ENCODE measurements at regions not wholly inside any gene's neighbourhood (a gene's known extent, or its start where the extent isn't known, plus 50 kb on each side); places are given as distances from the start of the nearest gene placed in this dataset.
A peak's percentile ranks its signal among the peaks of the same experiment; 100 is the strongest.
"Not testable (repeated sequence)": the region's sequence is repeated elsewhere in the genome, so short reads cannot be mapped to it uniquely, and the experiment has no call there.

DNA sequence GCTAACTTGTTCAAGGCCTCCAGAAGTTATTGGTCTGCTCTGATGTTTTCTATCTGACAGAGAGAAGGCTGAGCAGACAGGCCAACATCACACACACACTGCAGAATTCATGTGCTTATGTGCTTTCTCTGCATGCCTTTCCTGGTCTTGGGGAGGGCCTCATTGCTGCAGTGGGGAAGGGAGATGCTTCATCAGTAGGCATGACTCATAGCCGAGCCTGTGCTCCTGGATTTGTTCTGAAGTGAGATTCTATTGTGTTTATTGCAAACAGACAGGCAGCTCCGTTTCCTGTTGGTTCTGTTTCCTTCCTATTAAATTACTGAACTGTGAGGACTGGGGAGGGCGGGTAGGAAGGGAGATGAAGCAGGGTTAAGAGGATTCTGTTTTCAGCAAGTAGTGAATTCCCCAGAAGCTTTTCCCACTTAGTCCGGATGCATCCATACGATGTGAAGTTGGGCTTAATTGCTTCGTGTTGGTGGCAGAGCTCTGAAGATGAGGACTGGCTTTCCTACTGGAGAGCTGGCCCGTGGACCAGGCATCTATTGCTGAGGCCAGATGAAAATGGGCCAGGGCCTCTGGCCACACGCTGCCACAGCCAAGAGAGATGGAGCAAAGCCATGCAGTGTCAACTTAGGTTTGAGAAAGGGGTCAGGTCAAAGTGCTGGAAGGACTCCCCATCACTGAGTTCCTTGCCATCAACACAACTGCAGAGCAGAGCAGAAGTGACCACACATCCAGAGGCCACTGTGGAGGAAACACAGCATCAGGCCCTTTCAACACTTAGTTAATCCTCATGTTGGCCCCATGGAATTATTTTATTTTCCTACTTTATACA is 179.3 kb downstream of the UTP18 start:
- DNase-seq: peak; percentile 55

DNA sequence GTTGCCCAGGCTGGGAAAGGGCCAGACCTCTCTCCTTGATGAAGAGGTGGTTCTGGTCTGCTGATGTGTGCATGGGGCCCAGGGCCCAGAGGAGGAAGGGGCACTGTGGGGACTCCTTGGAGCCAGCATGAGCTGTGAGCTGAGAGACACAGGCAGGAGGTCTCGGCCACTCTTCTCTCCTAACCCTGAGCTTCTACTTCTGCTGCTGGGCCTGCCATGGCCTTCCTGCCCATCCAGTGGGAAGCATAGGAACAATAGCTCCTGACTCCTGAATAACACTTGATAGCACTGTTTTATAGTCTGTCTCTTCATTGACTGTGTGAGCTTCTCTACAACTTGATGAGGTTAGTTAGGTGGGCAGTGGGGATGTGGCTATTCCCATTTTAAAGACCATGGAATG is 181.1 kb downstream of the UTP18 start:
- no peak for DNase-seq

DNA sequence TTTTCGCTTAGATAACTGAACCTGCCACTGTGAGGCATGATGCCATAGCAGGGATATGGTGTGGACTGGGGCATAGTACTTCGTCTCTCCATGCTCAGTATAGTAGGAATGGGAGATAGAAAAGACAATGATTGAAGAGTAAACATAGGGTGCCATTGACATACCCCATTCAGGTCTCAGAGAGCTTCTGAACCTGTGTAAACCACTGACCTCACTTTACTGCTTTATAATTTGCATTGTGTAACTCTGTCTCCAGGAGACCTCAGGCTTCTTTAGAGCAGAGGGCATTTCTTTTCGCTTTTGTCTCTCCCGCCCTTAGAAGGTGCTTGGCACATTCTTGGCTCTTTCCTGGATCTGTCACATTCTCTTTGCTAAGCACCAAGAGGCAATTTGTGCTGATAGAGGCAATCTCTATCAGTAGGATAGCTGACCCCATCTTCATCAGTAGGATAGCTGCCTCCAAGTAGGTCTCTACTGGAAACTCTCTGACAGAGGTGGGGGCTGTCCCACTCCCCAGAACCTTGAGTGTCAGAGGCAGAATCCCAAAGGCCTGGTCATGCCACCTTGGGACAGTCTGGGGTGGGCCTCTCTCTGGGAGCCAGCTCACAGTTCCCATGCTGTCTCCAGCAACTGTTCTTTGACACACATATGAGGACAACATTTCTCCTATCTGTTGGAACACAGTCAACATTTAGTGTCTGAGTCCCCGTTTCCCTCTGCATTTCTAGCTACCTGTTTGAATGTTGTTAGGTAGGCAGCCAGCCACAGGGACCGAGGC is 181.9 kb downstream of the UTP18 start:
- no peak for DNase-seq

DNA sequence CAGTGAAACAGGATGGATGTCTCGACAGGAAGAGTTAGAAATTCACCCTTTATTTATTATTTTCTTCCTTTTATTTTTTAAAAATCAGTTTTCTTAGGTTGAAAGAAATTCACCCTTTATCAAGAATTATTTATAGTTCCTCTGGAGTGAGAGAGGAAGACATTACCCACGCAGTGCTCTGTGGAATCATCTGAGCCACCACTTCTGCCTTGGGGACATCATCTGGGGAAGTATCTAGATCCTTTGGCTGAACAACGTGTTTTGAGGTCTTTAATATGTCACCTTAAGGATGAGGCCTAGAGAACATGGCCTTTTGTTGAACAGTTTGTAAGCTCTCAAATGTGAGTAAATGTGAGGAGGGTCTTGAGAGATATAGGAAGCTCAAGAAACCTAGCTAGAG is 183.3 kb downstream of the UTP18 start:
- no peak for DNase-seq

DNA sequence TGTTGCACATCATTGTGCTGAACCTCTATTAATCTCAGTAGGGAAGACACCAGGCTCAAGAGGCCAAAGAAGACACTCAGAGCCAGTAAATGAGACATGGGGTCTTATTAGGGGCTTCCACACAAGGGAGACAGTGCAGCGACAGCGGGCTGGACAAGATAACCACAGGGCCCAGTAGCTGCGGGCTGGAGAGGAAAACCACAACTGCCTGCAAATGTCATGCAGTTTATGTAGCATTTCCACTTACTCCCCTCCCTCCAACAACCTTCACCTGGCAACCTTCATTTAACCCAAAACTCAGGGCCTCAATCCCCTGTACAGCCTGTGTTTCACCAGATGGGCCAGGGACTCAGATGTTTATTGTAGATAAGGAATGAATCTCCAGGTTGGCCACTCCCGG is 185.6 kb downstream of the UTP18 start:
- DNase-seq: no peak

DNA sequence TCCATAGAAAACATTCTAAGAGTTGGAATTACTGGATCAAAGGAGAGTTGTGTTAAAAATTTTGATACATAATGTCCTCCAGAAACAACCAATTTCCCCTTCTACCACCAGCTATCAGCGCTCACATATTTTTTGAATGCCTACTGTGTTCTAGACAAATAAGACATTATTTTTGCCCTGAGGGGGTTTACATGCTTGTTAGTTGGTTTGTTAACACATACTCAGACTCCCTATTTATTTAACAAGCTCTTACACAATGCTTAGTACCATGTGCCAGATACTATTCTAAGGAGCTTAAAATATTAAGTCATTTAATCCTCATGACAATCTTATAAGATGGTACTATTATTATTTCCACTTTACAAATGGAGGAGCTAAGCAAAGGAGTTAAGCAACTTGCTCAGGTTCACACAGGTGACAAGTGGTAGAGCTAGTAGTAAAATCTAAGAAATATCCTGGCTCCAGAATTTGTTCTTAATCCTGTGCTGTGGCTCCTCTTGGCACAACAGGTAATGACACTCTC is 194.2 kb downstream of the UTP18 start:
- no peak for DNase-seq

DNA sequence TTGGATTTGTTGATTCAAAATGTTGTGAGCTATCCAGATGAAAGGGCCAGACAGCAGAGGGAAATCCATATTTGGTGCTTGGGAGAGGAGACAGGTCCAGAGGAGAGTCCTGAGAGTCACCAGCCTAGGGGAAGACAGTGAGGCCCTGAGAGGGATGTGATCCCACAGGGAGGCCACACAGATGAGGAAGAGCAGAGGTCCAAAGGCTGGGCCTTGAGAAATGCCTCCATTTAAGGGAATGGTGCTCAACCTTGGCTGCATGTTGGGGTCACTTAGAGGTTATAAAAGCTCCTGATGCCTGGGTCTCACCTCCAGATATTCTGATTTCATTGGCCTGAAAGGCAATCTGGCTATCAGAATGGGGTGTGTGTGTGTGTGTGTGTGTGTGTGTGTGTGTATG is 194.9 kb downstream of the UTP18 start:
- DNase-seq: no peak

DNA sequence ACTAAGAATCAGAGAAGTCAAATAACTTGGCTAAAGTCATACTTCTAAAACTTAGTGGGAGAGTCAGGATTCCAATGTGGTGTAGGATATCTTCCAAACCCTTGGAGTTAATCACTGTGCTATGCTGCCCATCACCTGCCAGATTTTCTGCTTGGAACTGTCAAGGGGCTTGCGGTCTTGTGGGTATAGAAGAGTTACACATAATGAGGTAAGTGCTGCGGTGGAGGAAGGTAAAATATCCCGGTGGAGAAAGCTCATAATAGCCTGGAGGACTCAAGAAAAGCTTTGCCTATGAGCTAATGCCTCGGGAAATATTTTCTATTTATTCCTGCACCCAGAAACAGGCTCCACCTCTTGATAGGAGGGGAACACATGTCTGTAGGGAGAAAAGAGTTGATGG is 195.6 kb downstream of the UTP18 start:
- DNase-seq: no peak

DNA sequence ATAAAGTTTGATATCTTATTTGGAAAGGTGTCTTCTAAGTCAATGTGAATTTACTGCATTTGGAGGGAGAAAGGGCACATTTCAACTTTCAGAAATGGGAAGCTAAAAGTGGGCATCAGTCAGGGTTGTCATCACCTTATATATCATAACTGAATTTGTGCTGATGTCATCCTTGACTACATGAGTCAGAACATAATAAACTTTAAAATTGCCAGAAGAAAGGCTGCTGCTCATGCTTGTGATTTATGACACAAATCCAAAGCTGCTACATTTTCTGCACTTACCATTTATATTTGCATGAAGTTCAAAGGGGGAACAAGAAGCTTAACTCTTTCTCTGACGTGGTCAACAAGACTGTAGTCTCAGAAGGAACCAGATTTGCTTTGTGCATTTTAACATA is 196.6 kb downstream of the UTP18 start:
- DNase-seq: no peak

DNA sequence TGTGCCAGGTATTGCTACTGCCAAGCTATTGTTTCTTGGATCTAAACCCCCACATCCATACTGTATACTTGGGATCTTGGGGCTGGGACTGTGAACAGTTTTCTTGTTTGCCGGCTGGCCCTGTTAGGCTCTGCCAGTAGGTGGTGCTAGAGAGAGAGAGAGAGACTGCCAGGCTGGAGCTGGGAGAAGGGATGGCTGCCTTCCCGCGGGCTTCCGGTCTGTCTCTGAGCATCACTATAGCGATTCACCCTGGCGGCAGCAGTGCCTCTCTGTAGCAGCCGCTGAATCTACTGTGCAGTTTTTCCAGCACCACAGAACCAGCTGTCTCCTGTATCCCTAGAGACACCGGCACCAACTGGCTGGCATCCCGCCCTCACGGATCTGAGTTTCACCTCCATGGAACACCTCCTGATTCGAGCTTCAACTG is 201.2 kb downstream of the UTP18 start:
- DNase-seq: peak; percentile 49

DNA sequence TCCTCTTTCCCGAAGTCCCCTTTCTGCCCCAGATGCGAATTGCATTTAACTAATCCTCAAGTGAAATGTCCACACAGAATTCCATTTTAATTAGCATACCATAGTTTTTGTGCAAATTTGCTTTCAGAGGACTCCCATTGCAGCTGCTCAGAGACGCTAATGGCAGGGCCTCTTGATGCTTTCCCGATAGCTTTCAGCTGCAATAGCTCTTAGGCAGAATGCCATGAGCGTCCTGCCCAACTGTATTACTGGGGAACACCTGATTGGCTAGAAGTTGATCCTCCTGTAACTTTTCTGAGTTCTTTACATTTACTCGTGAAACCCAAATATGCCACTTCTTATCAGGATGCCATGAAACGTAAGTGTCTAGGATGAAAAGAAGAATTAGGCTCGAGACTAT is 203.0 kb downstream of the UTP18 start:
- no peak for DNase-seq

DNA sequence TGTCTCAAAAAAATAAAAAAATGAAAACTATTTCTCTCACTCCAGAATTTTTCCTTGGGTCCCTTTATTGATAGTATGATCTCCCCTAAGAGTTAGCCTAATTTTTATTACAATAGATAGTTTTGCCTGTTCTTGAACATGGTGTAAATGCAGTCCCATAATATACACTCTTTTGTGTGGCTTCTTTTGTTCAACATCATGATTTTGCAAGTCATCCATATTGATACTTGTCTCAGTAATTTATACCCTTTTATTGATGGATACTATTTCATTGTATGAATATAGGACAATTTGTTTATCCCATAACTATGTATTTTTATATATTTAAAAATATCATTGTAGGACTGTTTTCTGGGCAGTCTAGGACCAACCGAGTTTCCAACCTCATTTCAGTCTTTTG is 207.0 kb downstream of the UTP18 start:
- no peak for DNase-seq

DNA sequence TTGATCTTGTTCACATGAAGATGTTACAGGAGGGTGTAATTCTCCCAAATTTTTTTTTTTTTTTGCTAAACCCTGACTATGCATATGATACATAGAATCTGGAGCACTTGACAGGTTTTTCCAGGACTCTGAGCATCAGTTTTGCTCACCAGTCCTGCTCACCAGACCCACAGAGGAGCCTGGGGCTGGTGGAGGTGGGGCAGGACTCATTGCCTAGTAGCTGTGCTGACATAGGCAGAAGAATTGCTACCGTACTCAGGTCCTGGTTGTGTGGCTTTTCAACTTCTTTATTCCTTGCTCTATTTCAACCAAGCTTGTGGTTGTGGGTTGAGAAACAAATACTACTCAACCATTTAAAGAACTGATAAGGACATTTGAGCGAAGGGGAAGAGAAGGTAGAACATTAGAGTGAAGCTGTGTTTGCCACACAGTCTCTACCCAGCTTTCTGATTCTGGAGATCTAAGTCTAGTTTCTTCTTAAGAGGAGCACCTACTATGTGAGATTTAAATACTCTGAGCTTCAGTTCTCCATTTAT is 212.4 kb downstream of the UTP18 start:
- no peak for DNase-seq

DNA sequence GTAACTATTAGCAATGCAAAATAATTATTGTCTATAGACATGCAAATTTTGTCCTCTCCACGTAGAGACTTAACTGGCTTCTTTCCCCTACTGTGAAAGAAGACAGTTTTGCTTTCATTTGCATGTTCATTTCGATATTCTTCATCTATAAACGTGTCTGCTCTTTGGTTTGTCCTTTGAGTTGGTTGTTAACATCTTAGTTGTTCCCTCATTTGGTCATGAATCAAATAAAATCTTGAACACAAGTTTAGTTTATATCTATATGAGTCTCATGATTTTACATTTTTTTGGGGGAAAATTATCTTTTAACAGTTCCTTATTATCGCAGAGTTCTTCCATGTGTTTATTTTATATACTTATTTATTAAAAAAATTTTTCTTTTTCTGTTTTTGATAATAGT is 214.4 kb downstream of the UTP18 start:
- DNase-seq: no peak

DNA sequence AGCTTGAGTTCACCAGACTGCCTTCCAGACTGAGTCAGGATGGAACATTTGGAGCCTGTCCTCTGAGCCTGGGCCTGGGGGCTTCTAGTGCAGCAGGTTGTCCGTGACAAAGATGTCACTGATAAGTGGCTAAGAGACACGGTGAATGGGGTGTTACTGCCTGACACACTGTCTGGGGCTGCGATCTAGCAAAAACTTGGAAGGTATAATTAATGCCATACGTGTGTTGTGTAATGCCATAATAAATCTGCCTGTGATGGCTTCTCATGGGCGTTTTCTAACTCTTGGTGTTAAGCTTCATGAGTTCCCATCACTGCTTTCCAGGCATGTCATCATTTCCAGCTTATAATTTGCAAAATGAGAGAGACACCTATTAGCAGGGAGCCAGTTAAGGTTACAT is 215.4 kb downstream of the UTP18 start:
- DNase-seq: no peak

DNA sequence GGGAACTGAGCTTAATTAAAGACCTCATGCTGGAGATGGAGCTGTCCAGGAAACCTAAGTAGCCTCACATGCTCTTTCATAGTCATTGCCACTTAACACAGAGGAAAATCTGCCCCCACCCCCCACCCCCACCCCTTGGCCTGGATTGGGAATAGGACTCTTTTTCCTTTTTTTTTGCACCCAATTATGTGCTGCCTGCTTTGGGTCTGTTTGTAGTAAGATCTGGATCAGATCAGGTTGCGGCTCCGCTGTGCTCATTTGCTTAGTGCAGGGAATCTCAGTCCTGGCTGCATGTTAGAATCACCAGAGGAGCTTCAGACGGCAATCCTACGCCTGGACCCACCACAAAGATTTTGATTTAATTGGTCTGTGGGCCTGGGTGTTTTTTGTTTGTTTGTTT is 219.0 kb downstream of the UTP18 start:
- no peak for DNase-seq

DNA sequence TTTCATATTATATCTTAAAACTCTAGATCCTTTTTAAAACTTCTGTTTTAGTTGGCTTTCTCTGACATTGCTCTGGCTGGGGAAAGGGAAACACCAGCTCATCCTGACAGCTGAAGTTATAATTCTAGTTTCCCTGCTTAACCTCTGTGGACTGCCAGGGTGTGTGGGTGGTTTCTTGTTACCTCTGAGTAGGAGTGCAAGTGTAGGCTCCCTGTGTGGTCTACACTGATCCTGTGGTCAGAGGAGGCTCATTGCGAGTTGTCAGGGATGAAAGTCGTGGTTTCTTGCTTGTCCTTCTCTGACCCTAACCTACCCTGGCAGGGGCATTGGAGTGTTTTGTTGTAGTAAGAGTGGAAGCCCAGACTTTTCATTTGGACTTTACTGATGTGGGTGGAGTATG is 221.0 kb downstream of the UTP18 start:
- DNase-seq: no peak

DNA sequence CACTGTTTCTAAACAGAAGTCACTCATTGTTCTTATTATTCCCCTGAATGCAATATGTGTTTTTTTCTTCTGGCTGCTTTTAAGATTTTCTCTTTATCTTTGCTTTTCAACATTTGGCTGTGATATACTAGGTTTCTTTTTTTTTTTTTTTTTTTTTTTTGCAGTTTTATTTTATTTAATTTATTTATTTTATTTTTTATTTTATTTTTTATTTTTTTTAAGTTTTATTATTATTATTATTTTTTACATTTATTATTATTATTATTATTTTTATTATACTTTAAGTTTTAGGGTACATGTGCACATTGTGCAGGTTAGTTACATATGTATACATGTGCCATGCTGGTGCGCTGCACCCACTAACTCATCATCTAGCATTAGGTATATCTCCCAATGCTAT is 221.9 kb downstream of the UTP18 start:
- not testable (repeated sequence) for DNase-seq

DNA sequence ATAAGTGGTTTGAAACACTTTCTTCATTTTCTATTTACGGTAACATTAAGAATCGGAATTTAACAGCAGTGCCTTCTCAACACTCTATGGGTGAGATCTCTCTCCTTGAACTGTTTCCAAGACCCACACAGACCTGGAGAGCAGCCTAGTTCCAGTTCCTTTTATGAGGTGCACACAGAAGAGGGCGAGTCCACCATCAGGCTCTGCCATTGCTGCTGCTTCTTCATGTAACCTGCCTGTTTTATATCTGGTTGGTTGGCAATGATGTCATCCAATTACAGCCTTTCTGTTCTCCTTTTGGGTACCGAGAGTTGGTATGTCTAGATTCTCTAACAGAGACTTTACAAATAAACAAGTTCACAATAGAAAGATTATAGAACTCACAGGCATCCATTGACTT is 225.7 kb downstream of the UTP18 start:
- no peak for DNase-seq

DNA sequence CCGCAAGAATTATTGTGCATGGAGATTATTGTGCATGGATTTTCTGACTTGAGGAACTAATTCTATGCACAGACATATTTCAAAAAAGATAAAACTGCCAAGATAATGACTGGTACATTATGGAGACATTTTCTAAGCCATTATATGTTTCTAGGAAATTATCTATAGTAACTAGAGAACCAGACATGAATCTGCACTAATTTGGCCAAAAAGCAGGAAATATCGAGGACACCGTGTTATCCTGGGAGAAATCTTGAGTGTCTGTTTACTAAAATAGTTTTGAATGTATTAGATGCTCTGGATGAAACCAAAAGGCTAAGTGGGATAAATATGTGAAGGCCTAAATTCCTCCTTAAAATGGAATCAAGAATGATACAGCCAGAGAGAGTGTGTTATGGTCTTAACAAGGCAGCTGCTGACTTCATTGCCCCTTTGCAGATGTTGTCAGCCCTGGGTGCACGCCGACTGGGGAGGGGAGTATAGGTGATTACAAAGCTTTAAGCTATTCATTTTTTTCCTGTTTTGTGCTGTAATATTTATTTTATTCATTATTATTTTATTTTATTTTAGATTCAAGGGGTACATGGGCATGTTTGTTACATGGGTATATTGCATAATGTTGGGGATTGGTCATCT is 226.7 kb downstream of the UTP18 start:
- no peak for DNase-seq

DNA sequence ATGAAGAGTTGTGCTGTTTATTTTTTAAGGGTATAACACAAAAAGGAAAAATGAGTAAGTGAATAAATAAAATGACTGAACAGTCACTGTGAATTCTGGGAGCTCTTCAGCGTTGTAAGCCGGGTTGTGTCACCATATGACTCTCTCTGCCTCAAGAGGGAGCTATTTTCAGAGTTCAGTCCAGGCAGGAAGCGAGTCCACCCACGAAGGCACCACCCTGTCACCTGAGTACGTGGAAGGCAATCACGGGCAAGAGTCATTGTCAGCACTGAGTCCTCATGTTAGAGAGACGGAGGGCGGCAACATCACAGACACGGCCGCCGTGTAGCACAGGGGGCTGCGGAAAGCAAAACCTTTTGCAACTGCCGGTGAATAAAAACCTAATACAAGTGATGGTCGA is 227.6 kb downstream of the UTP18 start:
- peak; percentile 6 for DNase-seq

DNA sequence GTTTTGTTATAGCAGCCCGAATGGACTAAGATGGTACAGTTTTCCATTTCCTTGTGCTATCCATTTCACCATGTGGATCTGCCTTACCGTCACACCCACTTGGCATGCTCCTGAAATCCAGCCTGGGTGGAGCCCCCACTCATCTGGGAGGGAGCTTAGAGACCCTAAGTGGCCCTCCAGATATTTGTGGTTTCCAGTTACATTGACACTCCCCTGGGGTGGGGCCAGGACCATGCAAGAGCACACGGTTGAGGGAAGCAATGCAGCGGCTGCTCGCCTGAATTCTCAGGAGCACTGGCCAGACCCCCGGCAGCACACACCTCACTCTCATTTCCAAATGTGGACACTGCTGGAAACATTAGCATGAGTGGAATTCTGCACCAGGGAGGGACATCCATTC is 231.1 kb downstream of the UTP18 start:
- no peak for DNase-seq

DNA sequence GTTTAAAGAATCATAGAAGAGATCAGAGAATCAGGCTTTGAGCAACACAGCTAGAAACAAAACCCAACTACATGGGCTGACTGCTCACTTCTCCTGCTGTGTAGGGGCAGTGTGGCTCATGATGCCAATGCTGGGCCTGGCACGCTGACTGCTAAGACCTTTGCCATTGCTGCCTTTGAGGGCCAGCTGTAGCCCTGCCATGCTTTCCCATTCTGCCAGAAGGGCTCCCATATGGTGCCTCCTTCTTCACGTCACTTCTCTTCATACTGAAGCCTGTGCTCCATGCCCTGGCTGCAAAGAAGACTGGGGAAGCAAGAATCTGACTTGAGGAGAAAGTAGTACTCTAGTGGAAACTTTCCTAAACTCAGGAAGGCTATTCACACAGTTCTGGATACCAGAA is 232.9 kb downstream of the UTP18 start:
- DNase-seq: no peak

All from CD4-positive, alpha-beta T cell treated with Interleukin-4 for 4 hours (primary cell).